Inferior parietal cortex (tissue), 1 donor: ENCODE measurements at regions not wholly inside any gene's neighbourhood (a gene's known extent, or its start where the extent isn't known, plus 50 kb on each side); places are given as distances from the start of the nearest gene placed in this dataset.
A peak's percentile ranks its signal among the peaks of the same experiment; 100 is the strongest.
"Not testable (repeated sequence)": the region's sequence is repeated elsewhere in the genome, so short reads cannot be mapped to it uniquely, and the experiment has no call there.

Experiments
- DNase-seq: peaks from one replicate; pipeline ENCODE4 v3.0.0-alpha.2; 2016; ENCODE audit errors: extremely low spot score

DNA sequence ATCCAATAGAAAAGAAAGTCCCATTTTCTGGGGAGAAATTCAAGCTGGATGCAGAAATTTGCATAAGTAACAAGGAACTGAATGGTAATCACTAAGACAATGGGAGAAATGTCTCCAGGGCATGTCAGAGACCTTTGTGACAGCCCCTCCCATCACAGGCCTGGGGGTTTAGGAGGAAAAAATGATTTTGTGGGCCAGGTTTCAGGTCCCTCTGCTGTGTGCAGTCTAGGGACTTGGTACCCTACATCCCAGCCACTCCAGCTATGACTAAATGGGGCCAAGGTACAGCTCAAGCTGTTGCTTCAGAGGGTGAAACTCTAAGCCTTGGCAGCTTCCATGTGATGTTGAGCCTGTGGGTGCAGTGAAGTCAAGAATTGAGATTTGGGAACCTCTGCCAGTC, 695.5 kb upstream of the MIR17HG start:
- DNase-seq, result no peak

- no peak for DNase-seq
Measured at GRCh38 chr13:90654970-90655369, 692.5 kb upstream of the MIR17HG start.

DNA sequence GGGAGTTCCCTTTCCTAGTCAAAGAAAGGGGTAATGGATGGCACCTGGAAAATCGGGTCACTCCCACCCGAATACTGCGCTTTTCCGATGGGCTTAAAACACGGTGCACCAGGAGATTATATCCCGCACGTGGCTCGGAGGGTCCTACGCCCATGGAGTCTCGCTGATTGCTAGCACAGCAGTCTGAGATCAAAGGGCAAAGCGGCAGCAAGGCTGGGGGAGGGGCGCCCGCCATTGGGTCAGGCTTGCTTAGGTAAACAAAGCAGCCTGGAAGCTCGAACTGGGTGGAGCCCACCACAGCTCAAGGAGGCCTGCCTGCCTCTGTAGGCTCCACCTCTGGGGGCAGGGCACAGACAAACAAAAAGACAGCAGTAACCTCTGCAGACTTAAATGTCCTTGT, 683.3 kb upstream of the MIR17HG start:
- DNase-seq, result not testable (repeated sequence)

DNA sequence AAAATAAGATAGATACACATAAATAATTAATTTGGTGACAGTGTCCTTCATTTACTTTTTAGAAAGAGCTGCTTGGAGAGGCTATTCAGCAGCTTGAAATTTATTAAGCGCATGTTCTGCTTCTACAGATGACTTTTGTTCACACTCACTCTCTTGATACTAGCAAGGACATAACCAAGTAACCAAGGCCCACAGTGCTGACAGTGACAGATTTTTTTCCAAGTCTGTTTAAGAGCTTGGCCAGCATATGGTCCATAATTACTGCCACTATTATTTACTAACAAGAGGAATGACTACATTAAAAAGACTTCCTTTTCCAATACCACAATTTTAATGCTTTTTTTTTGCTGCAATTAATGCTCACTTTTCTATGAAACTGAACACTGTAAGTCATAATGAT, 673.7 kb upstream of the MIR17HG start:
- DNase-seq, result no peak

DNA sequence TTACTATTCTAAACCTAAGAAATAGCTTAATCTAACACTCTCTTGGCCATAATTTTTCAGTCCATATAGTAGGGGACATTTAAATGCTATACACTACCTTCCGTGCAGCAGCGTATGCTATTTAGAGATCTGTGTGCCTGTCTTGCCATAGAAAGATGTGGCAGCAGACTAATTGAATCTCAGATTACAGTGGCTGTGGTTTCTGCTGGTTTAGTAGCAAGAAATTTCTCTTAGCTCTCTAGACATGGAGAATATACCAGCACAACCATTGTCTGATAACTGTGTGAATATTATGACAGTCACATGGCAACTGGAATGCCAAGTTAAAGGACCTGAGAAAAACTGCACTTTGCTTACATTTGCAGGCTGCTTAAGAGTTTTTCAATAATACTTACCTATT, 672.4 kb upstream of the MIR17HG start:
- no peak for DNase-seq

GRCh38 chr13:90680826-90681225, 666.7 kb upstream of the MIR17HG start:
- DNase-seq, result no peak

- no peak for DNase-seq
Measured at GRCh38 chr13:90683711-90684131, 663.8 kb upstream of the MIR17HG start.

DNA sequence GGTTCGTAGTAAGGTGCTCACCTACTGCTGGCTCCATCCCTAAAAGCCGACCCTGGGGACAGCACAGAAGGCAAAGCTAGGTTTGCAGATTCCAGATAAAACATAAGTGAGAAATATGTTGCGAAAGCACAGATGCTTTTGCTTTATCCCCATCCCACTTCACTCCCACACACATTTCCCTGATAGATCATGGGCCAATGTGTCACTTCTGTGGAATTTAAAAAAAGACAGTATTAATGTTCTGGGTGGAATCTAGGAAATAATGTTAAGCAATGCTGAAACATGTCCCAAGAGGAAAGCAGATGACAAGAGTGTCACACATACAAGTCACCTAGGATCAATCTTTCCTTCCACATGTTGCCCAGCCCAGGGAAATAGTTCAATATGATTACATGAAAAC, 661.0 kb upstream of the MIR17HG start:
- no peak for DNase-seq

- no peak for DNase-seq
Measured at GRCh38 chr13:90689111-90689510, 658.4 kb upstream of the MIR17HG start.

- peak; percentile 29 for DNase-seq
Measured at GRCh38 chr13:90690458-90691080, 656.9 kb upstream of the MIR17HG start.

- DNase-seq, result no peak
Measured at GRCh38 chr13:90696254-90696653, 651.2 kb upstream of the MIR17HG start.

- DNase-seq, result no peak
Measured at GRCh38 chr13:90696656-90697055, 650.8 kb upstream of the MIR17HG start.

DNA sequence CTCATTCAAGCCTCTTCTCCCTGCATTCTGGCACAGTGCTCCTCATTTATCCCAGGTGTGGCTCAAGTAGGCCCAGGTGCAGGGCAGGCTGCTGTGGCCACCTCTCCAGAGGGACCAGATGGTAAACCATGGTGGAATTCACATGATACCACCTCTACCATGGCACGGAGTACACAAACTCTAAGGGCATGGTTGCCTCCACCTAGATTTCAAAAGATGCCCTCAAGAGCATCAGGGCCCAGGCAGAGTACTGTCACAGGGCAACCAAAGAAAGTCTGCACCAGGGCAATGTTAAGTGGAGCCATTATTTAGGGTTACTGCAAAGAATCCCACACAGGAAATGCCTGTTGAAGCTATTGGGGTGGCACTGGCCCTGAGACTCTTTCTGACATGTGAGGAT, 647.1 kb upstream of the MIR17HG start:
- no peak for DNase-seq

DNA sequence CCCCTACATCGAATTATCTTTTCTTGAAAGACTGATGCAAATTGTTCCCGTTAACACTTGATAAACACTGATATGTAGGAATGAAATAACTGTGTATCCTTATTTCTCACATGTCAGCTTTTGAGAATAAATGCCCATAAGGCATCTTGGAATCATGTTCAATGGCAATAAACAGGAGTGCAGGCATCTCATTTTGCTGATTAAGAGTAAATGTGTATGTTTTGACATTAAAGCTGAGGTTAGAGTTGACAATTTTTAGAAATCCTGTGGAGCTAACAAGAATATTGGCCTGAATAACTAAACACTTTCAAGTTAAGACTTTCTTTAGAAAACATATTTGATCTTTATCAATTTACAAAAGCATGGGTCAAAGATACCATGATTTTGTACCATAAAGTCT, 646.2 kb upstream of the MIR17HG start:
- no peak for DNase-seq

DNA sequence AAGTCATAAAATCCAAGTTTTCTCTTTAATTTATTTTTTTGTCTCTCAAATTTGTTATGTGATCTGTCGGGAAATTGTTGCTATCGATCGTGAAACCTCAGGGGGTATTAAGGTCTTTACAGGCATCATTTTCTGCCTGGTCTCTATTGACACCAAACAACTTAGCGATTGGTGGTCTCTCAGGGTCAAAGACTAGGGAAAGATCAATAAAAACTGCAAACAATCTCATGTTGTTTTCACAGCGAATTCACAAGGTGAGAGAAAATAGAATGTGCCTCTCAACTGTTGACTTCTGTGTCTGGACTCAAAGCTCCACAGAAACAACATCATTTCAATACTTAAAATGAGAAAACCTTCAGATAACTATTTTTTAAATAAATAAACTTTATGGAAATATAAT, 645.4 kb upstream of the MIR17HG start:
- DNase-seq, result no peak

DNA sequence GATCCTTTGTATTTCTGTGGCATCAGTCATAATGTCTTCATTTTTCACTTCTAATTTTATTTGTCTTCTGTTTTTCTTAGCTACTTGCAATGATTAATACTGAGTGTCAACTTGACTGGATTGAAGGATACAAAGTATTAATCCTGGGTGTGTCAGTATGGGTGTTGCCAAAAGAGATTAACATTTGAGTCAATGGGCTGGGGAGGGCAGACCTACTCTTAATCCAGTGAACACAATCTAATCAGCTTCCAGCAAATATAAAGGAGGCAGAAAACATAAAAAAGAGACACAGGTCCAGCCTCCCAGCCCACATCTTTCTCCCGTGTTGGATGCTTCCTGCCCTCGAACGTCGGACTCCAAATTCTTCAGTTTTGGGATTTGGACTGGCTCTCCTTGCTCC, 640.9 kb upstream of the MIR17HG start:
- no peak for DNase-seq

GRCh38 chr13:90708128-90708527, 639.4 kb upstream of the MIR17HG start:
- no peak for DNase-seq

DNA sequence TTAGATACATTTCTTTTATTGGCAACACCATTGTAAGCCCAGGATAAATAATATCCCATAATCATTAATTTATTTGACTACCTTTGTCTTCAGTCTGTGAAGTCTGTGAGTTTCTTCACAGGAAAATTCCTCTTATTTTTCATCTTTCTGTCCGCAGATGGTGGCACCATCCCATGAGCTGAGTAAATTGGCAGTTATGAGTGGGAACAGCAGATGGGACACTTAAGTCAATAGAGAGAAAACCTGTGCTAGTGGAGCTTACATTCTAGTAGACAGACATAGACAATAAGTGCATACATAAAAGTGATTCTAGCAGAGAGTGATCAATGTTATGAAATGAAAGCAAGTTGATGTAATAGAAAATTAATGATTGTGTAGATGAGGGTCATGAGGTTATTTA, 638.2 kb upstream of the MIR17HG start:
- no peak for DNase-seq

GRCh38 chr13:90710164-90710759, 637.2 kb upstream of the MIR17HG start:
- no peak for DNase-seq

DNA sequence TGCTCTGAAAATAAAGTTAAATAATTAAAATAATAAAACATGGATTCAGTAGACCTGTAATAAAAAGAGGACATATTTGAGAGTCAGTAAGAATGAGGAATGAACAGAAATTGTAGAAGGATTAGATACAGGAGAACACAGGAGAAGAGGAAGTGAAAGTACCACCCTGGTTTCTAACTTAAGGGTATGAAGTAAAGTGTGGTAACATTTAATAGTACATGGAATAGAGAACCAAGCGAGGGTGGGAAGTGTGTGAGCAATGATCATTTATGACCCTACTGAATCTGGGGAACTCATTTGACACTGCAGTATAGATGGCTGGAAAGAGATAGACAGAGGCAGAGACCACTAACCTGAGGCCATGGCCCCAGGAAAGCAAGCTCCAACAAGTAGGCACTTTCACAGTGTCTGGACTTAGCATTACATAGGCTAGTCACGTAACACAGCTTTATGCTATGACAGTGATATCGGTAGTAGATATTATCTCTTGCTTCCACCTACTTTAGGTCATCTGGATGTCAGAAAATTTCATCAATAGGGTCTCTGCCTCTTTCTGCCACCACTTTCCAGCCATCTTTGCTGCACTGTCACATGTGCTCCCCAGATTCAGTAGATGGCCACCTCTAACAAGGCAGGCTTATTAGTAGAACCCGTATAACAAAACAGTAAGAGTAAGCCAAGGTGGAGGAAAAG, 633.9 kb upstream of the MIR17HG start:
- DNase-seq, result no peak

GRCh38 chr13:90715485-90715884, 632.0 kb upstream of the MIR17HG start:
- no peak for DNase-seq

DNA sequence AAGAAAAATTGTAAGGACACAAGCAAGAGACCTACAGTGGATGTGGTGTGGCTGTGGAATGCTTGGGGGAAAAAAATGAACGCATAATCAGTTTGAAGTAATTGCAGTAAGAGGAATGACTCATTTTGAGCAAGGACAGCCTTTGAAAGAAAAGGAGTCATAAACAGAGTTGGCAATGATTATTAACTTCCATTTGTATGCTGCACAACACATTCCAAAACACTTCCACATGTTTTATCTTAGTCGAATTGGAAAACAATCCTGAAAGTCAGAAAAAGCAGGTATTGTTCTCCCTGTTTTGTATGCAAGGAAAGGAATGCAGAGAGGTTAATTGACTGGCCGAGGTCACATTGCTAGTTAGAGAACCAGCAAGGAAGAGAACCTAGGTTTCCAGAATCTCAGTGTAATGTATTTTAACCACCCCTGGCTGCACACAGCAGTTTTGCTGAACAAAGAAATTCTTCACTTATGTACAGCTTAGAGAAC, 630.0 kb upstream of the MIR17HG start:
- DNase-seq, result no peak

- DNase-seq, result no peak
Measured at GRCh38 chr13:90719461-90719860, 628.0 kb upstream of the MIR17HG start.
